ENCODE measurements at regions not wholly inside any gene's neighbourhood (a gene's known extent, or its start where the extent isn't known, plus 50 kb on each side); places are given as distances from the start of the nearest gene placed in this dataset.

DNA sequence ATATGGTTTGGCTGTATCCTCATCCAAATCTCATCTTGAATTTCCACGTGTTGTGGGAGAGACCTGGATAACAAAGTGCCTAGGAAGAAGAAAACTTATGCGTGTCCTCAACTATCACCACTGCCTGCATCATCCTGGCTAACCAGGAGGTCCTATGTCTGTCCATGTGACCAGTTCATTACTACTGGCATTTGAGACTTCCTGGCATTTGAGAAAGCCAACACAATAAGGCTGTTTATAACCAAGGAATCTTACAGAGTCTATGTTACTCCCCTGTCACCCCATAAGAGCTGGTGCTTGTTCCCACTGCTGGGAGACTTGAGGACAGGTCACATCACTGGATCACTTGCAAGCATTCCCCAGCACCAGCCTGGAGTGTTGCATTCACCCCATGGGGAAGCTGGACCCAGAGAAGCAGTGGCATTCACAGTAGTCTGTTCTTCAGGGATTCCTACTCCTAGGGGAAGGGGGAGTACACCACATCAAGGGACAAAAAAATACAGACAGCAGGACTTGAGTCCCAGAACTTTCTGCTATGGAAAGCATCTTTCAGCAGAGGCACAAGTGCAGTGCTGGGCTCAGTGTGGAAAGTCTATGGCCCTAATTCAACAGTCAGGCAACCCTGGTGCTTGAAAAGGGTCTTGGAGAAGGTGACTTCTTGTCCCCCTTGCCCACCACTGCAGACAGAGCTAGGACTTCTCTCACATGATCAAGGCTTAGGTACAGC lies 717.1 kb downstream of the SEMA5A start:
- peaks cover 0 to 2% (median 0%) of the 10 kb centered on the region in 4 donors for H3K9me3 ChIP-seq (ENCODE audit: control insufficient read depth in 4 of 4, insufficient read depth in 3 of 4, low read length in 3 of 4)
- DNase-seq = no peak
- TF ChIP-seq, protein P1, sequence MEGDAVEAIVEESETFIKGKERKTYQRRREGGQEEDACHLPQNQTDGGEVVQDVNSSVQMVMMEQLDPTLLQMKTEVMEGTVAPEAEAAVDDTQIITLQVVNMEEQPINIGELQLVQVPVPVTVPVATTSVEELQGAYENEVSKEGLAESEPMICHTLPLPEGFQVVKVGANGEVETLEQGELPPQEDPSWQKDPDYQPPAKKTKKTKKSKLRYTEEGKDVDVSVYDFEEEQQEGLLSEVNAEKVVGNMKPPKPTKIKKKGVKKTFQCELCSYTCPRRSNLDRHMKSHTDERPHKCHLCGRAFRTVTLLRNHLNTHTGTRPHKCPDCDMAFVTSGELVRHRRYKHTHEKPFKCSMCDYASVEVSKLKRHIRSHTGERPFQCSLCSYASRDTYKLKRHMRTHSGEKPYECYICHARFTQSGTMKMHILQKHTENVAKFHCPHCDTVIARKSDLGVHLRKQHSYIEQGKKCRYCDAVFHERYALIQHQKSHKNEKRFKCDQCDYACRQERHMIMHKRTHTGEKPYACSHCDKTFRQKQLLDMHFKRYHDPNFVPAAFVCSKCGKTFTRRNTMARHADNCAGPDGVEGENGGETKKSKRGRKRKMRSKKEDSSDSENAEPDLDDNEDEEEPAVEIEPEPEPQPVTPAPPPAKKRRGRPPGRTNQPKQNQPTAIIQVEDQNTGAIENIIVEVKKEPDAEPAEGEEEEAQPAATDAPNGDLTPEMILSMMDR (IDR thresholded peaks at IDR 0.05; ENCODE audit: control extremely low read depth, extremely low read depth) = no peak
- H3K27me3 ChIP-seq (ENCODE audit: control insufficient read depth in 3 of 3, insufficient read depth in 3 of 3, low read length in 2 of 3) = no peaks in the 10 kb centered on the region
- H3K9ac ChIP-seq (ENCODE audit: insufficient read depth in 1 of 2, low read length in 2 of 2) = no peak overlapping the region
- ATAC-seq (ENCODE audit: insufficient read depth, low FRiP score) = peak; percentile 4
- H3K36me3 ChIP-seq (ENCODE audit: control insufficient read depth in 4 of 4, insufficient read depth in 4 of 4, low read length in 4 of 4) = no peaks in the 10 kb centered on the region
- peaks cover 0 to 6% (median 0%) of the 10 kb centered on the region in 5 donors for H3K4me1 ChIP-seq (ENCODE audit: control insufficient read depth in 5 of 5, insufficient read depth in 5 of 5, low read length in 5 of 5)
- no peak overlapping the region for H3K4me3 ChIP-seq
- peak overlapping the region in 1 of 2 donors; percentile 21 for H3K27ac ChIP-seq (ENCODE audit: low read depth in 1 of 2, low read length in 1 of 2)
- WGBS, 2 donors = 92 to 98% methylated on average over 2 of the region's 2 CpGs

DNA sequence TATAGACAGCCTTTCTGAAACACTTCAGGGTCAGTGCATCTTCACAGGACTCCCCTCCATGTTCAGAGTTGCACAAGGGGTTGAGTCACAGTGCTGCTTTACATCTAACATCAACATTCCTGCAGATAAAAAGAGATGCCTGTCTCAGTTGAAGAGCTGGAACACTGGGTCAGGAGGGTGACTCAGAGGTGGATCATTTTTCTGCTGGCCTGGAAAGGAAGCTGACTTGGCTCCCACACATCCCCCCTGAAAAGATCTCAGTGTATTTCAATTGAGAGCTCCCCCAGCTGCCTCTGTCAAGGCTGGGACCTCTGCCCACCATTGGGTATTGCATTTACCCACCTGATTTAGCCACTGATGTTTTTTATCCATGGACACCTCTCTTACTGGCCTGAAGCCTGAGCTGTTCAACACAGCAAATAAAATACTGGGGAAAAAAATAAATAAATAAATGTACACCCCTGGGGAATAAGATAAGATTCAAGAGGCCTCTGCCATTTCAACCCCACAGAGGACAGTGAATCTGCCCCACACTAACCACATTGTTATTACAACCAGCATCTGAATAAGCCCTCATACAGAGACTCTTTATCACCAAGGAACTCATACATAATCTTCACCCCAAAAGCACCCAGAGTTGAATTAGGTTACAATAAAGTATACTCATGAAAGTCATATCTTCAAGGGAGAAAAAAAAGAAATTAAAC lies 716.4 kb downstream of the SEMA5A start:
- H3K36me3 ChIP-seq (ENCODE audit: control insufficient read depth in 4 of 4, insufficient read depth in 4 of 4, low read length in 4 of 4) = no peaks in the 10 kb centered on the region

DNA sequence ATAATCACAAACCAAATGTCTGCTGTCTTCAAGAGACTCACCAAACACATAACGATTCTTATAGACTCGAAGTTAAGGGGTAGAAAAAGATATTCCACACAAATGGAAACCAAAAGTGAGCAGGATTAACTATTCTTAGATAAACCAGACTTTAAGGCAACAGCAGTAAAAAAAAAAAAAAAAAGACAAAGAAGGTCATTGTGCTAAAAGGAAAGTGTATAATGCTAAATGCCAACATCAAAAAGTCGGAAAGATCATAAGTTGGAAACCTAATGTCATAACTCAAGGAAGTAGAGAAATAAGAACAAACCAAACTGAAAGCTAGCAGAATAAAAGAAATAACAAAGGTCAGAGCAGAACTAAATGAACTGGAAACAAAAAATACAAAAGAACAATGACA lies 714.6 kb downstream of the SEMA5A start:
- DNase-seq (no peak), ATAC-seq (ENCODE audit: insufficient read depth, low FRiP score) (no peak)
- no peaks in the 10 kb centered on the region for H3K27me3 ChIP-seq (ENCODE audit: control insufficient read depth in 3 of 3, insufficient read depth in 3 of 3, low read length in 2 of 3)
- H3K4me1 ChIP-seq (ENCODE audit: control insufficient read depth in 5 of 5, insufficient read depth in 5 of 5, low read length in 5 of 5) = peaks cover 0 to 6% (median 0%) of the 10 kb centered on the region in 5 donors
- H3K27ac ChIP-seq (ENCODE audit: low read depth in 1 of 2, low read length in 1 of 2) = no peak overlapping the region
- 78 to 83% methylated on average over 3 of the region's 3 CpGs for WGBS, 2 donors
- TF ChIP-seq, protein P1 (IDR thresholded peaks at IDR 0.05; ENCODE audit: control extremely low read depth, extremely low read depth) = no peak
- peaks cover 0 to 2% (median 0%) of the 10 kb centered on the region in 4 donors for H3K9me3 ChIP-seq (ENCODE audit: control insufficient read depth in 4 of 4, insufficient read depth in 3 of 4, low read length in 3 of 4)
- H3K4me3 ChIP-seq = no peak overlapping the region
- no peak overlapping the region for H3K9ac ChIP-seq (ENCODE audit: insufficient read depth in 1 of 2, low read length in 2 of 2)
- H3K36me3 ChIP-seq (ENCODE audit: control insufficient read depth in 4 of 4, insufficient read depth in 4 of 4, low read length in 4 of 4) = no peaks in the 10 kb centered on the region

More for the DNA sequence above, 716.4 kb downstream of the SEMA5A start:
- no peak overlapping the region for H3K4me3 ChIP-seq
- ATAC-seq (ENCODE audit: insufficient read depth, low FRiP score) (peak; percentile 56), DNase-seq (peak; percentile 28 to 52 (median 38))
- peaks cover 0 to 6% (median 0%) of the 10 kb centered on the region in 5 donors for H3K4me1 ChIP-seq (ENCODE audit: control insufficient read depth in 5 of 5, insufficient read depth in 5 of 5, low read length in 5 of 5)
- no peak overlapping the region for H3K9ac ChIP-seq (ENCODE audit: insufficient read depth in 1 of 2, low read length in 2 of 2)
- peaks cover 0 to 2% (median 0%) of the 10 kb centered on the region in 4 donors for H3K9me3 ChIP-seq (ENCODE audit: control insufficient read depth in 4 of 4, insufficient read depth in 3 of 4, low read length in 3 of 4)
- TF ChIP-seq, protein P1 (IDR thresholded peaks at IDR 0.05; ENCODE audit: control extremely low read depth, extremely low read depth) = no peak
- H3K27me3 ChIP-seq (ENCODE audit: control insufficient read depth in 3 of 3, insufficient read depth in 3 of 3, low read length in 2 of 3) = no peaks in the 10 kb centered on the region
- peak overlapping the region in 1 of 2 donors; percentile 21 for H3K27ac ChIP-seq (ENCODE audit: low read depth in 1 of 2, low read length in 1 of 2)

Data from lung (tissue), 11 donors.